ENCODE measurements at regions not wholly inside any gene's neighbourhood (a gene's known extent, or its start where the extent isn't known, plus 50 kb on each side); places are given as distances from the start of the nearest gene placed in this dataset.

GRCh38 chr14:96663491-96664067, 133.6 kb upstream of the VRK1 start:
- Histone ChIP-seq H3K4me3 (no peak overlapping the region), H3K4me1 (peaks cover 22% of the 10 kb centered on the region), H3K27me3 (no peaks in the 10 kb centered on the region), H3K27ac (no peak overlapping the region), H3K36me3 (replicated peaks in 1 of 2; ENCODE audit: insufficient read depth in 1 of 2, low read depth in 2 of 2) (no peaks in the 10 kb centered on the region), H3K9me3 (no peaks in the 10 kb centered on the region)
- DNase-seq (no peak), ATAC-seq (no peak)
- intact Hi-C loops (cut with DNase I) = no loop called here
- 82 to 93% methylated on average over 8 to 10 of the region's 10 CpGs for WGBS, 2 donors
- TF ChIP-seq, protein P1, sequence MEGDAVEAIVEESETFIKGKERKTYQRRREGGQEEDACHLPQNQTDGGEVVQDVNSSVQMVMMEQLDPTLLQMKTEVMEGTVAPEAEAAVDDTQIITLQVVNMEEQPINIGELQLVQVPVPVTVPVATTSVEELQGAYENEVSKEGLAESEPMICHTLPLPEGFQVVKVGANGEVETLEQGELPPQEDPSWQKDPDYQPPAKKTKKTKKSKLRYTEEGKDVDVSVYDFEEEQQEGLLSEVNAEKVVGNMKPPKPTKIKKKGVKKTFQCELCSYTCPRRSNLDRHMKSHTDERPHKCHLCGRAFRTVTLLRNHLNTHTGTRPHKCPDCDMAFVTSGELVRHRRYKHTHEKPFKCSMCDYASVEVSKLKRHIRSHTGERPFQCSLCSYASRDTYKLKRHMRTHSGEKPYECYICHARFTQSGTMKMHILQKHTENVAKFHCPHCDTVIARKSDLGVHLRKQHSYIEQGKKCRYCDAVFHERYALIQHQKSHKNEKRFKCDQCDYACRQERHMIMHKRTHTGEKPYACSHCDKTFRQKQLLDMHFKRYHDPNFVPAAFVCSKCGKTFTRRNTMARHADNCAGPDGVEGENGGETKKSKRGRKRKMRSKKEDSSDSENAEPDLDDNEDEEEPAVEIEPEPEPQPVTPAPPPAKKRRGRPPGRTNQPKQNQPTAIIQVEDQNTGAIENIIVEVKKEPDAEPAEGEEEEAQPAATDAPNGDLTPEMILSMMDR (IDR thresholded peaks at IDR 0.05) = no peak
- no peak for TF ChIP-seq POLR2A (IDR thresholded peaks at IDR 0.05)

DNA sequence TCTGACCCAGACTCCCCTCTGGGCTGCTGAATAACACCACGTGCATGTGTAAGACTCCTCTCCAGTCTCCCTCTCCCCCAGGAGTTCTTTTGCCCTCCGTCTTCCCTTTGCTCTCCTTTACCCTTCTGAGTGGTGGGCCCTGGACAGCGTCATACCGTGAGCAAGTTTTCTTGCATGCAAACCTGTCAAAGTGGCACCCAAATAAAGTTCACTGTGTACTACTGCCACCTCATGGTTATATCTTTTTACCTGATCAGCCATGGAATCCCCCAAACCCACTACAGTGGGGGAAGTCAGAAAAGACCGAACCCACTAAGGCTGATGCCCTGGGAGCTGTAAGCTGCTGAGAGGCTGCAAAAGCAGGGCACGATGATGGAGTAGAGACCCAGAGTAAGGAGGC, 131.1 kb upstream of the VRK1 start:
- Histone ChIP-seq H3K36me3 (replicated peaks in 1 of 2; ENCODE audit: insufficient read depth in 1 of 2, low read depth in 2 of 2) (no peaks in the 10 kb centered on the region), H3K27ac (no peak overlapping the region), H3K27me3 (no peaks in the 10 kb centered on the region), H3K9me3 (no peaks in the 10 kb centered on the region), H3K4me1 (peaks cover 16% of the 10 kb centered on the region), H3K4me3 (no peak overlapping the region)
- DNase-seq (no peak), ATAC-seq (no peak)
- TF ChIP-seq, protein P1 (IDR thresholded peaks at IDR 0.05) = no peak
- no peak for TF ChIP-seq POLR2A (IDR thresholded peaks at IDR 0.05)
- intact Hi-C loops (cut with DNase I) = no loop called here
- WGBS, 2 donors = 66 to 76% methylated on average over 6 of the region's 6 CpGs

- no peak for ATAC-seq
These were observed 126.8 kb upstream of the VRK1 start for GRCh38 chr14:96670391-96670790.

GRCh38 chr14:96671218-96671617, 126.0 kb upstream of the VRK1 start:
- intact Hi-C loops (cut with DNase I) = no loop called here
- TF ChIP-seq, protein P1 (IDR thresholded peaks at IDR 0.05) = no peak
- no peak for TF ChIP-seq POLR2A (IDR thresholded peaks at IDR 0.05)
- WGBS, 2 donors = 31 to 42% methylated on average over 3 of the region's 3 CpGs
- Histone ChIP-seq H3K27me3 (no peaks in the 10 kb centered on the region), H3K4me1 (no peaks in the 10 kb centered on the region), H3K4me3 (no peak overlapping the region), H3K27ac (no peak overlapping the region), H3K9me3 (no peaks in the 10 kb centered on the region), H3K36me3 (replicated peaks in 1 of 2; ENCODE audit: insufficient read depth in 1 of 2, low read depth in 2 of 2) (no peaks in the 10 kb centered on the region)
- DNase-seq (no peak), ATAC-seq (no peak)

More at GRCh38 chr14:96670391-96670790, 126.8 kb upstream of the VRK1 start:
- Histone ChIP-seq H3K27me3 (no peaks in the 10 kb centered on the region), H3K36me3 (replicated peaks in 1 of 2; ENCODE audit: insufficient read depth in 1 of 2, low read depth in 2 of 2) (no peaks in the 10 kb centered on the region), H3K4me1 (no peaks in the 10 kb centered on the region), H3K9me3 (no peaks in the 10 kb centered on the region), H3K27ac (no peak overlapping the region), H3K4me3 (no peak overlapping the region)
- DNase-seq = no peak
- TF ChIP-seq, protein P1 (IDR thresholded peaks at IDR 0.05) = no peak
- TF ChIP-seq POLR2A (IDR thresholded peaks at IDR 0.05) = no peak
- 48 to 63% methylated on average over 2 of the region's 2 CpGs for WGBS, 2 donors
- intact Hi-C loops (cut with DNase I) = no loop called here

DNA sequence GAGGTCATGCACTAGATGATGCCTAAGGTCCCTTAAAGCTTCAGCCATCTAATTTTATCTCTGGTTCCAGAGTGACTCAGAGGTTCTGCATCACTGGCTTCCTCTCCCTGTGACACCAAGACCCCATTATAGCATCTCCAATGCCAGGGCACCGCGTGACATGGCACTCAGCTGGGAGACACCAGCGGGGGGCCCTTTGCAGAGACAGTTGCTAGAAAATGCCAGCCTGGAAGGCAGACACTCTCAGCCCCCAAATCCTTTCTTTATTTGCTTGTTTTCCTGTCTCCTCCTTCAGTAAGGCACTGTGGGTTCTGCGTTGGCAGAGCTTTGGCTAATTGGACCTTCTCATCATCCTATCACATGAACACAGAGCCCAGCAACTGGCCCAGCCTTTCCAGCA, 123.5 kb upstream of the VRK1 start:
- intact Hi-C loops (cut with DNase I) = no loop called here
- Histone ChIP-seq H3K27ac (no peak overlapping the region), H3K4me3 (no peak overlapping the region), H3K36me3 (replicated peaks in 1 of 2; ENCODE audit: insufficient read depth in 1 of 2, low read depth in 2 of 2) (no peaks in the 10 kb centered on the region), H3K27me3 (no peaks in the 10 kb centered on the region), H3K4me1 (no peaks in the 10 kb centered on the region), H3K9me3 (no peaks in the 10 kb centered on the region)
- 80 to 86% methylated on average over 4 of the region's 4 CpGs for WGBS, 2 donors
- TF ChIP-seq, protein P1 (IDR thresholded peaks at IDR 0.05) = no peak
- no peak for TF ChIP-seq POLR2A (IDR thresholded peaks at IDR 0.05)
- DNase-seq = no peak
- ATAC-seq = no peak

Data from body of pancreas (tissue), 4 donors.